Limb (tissue), 2 donors: ENCODE measurements at regions not wholly inside any gene's neighbourhood (a gene's known extent, or its start where the extent isn't known, plus 50 kb on each side); places are given as distances from the start of the nearest gene placed in this dataset.
"Not testable (repeated sequence)": the region's sequence is repeated elsewhere in the genome, so short reads cannot be mapped to it uniquely, and the experiment has no call there.

Source experiments
- DNase-seq, 2 donors: peaks; one replicate each; pipeline ENCODE4 v3.0.0-alpha.2; 2016; ENCODE audit errors: extremely low spot score in 2 of 2

DNA sequence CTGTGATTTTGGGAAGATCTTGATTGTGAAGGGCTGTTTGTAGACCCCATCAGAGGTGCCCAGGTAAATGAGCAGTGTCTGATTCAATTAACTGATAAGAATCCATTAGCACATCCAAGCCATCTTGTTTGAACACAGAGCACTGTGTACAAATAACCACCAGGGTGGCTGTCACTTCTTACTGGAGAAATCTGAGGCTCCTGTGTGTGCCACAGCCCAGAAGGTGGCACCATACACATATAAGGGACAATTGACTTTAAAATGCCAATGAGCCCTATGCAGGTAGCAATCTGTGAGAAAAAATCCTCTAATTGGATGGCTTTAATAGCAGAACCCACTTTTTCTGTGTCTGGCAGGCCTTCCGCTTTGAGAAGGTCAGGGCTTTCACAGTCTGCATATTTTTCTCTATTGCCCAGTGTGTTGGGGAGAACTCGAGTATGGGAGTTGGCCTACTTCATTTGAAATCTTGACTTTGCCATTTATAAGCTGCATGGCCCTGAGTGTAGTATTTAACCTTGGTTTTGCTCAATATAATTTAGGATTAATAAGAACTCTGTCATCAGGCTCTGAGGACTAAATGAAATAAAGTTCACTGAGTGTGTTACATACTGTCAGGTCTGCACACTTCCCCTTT is 517.4 kb downstream of the CCSER2 start:
- DNase-seq: peak in 1 of 2 donors; percentile 9

DNA sequence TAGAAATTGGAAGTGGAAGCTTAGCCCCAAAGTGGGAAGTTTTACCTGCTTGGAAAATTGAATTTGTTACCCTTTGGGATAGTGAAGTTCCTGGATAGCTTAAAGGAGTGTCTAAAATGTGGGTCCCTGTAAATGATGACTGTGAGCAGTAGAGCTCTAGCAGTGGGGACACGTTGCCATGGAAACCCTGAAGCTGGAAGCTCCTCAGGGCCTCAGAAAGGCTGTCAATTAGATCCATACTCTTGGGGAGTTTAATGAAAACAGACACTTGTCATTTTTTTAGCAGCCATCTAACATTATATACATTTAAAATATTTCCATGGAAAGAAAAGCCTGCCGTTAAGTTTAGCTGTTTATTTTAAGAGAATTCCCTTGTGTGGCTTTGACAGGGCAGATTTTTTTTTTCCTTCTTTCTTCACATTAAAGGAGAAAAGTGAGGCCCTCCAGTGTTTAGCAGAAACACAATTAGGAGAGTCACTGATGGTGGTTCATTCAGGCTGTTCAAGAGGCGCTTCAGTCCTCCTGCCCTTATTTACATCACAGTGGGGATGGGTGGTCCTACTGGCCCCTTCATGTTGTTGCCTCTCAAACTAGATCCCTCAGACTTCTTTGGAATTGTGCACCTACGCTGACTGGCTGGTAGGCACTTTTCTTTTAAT is 518.4 kb downstream of the CCSER2 start:
- no peak for DNase-seq

DNA sequence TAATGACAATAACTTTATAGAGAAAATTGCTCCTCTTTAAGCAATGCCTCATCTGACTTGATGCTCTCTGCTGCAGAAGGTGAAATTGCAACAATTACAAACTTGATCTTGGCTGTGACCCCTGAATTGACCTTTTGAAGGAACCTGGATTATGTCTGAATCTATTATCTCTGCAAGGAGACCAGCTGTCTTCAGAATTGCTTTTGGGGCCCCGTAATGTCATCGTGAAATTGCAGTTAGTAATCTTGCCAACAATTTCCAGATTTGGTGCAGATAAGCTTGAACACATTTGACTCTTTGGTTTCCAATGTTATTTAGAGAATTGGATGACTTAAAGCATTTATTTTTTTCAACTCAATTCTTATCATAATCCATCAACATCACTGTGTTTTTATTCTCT is 520.6 kb downstream of the CCSER2 start:
- DNase-seq: no peak

- no peak for DNase-seq
Observed at GRCh38 chr10:84850826-84851225, 522.4 kb downstream of the CCSER2 start.

DNA sequence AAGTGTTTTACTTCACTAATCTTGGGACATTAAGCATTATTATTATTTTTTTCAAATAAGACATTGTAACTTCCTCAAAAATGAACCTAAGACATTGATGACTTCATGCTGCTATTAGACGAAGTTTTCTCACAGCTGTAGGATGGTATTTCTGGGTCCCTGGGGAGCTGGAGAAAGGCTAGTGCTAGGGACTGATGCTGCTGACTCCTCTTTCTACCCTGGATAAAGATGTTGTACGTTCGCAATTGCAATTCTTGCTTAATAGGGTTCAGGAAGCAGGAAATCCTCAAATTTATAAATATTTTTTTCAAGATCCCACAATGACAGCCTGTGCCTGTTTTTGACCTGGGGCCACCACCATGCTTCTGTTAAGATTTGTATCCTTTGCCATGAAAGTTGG is 526.0 kb downstream of the CCSER2 start:
- no peak for DNase-seq

GRCh38 chr10:84860855-84861254 is 532.5 kb downstream of the CCSER2 start:
- no peak for DNase-seq

DNA sequence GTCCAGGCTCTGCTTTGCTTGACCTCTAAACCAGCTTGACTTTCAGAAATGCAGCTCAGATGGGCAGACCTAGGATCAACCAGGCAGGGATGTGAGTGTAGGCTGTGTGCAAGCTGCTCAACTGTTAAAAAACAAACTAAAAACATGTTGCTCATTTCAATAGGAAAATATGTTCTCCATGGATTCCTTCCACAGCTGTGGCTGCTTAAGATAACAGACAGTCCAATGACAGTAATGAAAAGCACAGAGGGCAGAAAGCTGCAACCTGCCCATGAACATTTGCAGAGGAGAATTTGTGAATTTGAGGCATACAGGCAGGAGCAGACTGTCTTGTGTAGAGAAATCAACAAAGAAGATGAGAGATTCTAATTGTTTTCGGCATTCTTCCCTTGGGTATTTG is 534.2 kb downstream of the CCSER2 start:
- no peak for DNase-seq

DNA sequence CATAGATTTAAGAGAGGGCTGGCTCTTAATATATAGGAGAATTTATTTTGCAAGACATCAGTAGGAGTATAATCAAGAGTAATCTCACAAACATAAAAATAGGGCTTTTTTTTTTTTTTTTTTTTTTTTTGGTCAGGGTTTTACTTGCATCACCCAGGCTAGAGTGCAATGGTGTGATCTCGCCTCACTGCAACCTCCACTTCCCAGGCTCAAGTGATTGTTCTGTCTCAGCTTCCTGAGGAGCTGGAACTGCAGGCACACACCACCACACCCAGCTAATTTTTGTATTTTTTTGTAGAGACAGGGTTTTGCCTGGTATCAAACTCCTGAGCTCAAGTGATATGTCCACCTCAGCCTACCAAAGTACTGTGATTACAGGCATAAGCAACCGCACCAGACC is 535.3 kb downstream of the CCSER2 start:
- DNase-seq: no peak

GRCh38 chr10:84876116-84876999 is 548.0 kb downstream of the CCSER2 start:
- no peak for DNase-seq

- DNase-seq: no peak
Observed at GRCh38 chr10:84879991-84880390, 551.6 kb downstream of the CCSER2 start.

GRCh38 chr10:84881696-84882095 is 553.3 kb downstream of the CCSER2 start:
- DNase-seq: not testable (repeated sequence)

DNA sequence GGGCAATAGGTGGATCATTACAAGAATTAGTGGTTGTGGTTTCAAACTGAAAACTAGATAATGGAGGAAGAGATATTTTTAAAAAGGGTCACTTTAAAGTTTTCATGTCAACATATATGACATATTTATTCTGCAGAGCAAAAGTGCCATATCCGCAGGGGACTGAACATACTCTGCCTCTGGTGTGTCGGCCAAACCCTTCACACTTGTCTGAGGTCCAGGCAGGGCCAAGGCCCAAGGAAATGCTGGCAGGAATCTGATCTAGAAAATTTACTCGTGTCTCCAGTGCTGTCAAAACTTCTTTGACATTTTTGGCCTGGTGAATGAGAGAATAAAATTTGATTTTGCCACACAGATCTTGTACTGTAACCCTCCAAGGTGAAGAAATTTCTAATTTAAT is 562.3 kb downstream of the CCSER2 start:
- DNase-seq: no peak

- DNase-seq: no peak
Observed at GRCh38 chr10:84891631-84892030, 563.2 kb downstream of the CCSER2 start.

GRCh38 chr10:84895541-84895940 is 567.2 kb downstream of the CCSER2 start:
- DNase-seq: no peak

- DNase-seq: no peak
Observed at GRCh38 chr10:84896909-84897308, 568.5 kb downstream of the CCSER2 start.

DNA sequence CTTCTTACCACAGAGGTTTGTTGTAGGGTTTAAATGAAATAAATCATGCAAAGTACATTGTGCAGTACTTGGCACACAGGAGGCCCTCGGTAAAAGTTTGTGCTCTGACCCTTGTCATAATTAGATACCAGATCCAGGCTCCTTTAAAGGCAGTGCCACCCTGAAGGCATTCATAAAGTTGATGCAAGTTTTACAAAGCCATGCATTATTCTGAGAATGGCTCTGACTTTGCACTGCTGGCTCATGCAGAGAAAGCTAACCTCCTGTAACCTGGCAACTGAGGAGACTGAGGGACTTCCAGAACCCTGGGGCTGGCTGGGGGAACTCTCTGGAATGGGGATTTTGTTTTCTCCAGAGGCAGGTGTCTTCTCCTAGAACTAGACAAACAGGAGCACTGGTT is 570.9 kb downstream of the CCSER2 start:
- DNase-seq: no peak

DNA sequence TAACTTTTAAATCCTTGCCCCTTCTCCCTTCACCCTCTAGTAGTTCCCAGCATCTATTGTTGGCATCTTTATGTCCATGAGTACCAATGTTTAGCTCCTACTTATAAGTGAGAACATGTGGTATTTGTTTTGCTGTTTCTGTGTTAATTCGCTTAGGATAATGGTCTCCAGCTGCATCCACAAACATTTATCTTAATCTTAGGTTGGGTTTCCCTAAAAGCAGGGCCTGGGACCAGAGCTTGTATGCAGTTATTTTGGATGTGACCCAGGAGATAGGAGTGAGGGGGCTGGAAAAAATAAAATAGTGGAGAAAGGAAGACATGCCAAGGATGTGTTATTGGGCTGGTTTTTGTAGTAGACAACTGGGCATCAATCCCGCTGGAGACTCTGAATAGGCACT is 571.8 kb downstream of the CCSER2 start:
- DNase-seq: no peak

- no peak for DNase-seq
Observed at GRCh38 chr10:84901885-84902284, 573.5 kb downstream of the CCSER2 start.

GRCh38 chr10:84902553-84902952 is 574.2 kb downstream of the CCSER2 start:
- no peak for DNase-seq

- no peak for DNase-seq
Observed at GRCh38 chr10:84903320-84903719, 574.9 kb downstream of the CCSER2 start.

DNA sequence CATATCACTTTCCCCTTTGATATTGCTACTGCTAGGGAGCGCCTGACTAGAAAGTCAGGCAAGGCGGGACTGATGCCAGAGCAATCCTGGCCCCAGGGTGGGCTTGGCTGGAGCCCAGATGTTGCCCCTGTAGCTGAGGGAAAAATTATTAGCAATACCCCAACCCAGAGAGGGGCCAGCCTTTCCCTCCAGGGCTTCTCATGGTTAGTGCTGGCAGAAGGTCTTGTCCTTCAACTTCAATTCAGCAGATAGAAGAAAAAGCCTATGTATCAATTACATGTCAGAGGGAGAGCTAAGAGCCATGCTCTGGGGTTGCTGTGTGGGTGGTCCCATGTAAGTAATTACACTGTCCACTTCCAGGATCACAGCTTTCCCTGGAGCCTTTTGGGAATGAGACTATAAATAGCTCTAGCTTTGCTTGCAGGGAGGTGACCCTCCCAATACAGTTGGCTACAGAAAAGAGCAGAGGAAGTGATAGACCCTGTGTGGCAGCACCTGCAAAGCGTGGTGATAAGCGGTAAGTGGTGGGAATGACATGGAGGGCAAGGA is 579.1 kb downstream of the CCSER2 start:
- peak in 1 of 2 donors; percentile 32 for DNase-seq

GRCh38 chr10:84908491-84908890 is 580.1 kb downstream of the CCSER2 start:
- no peak for DNase-seq
